ENCODE measurements at regions not wholly inside any gene's neighbourhood (a gene's known extent, or its start where the extent isn't known, plus 50 kb on each side); places are given as distances from the start of the nearest gene placed in this dataset.

GRCh38 chrX:43375136-43375535 lies 281.0 kb upstream of the MAOA start:
- WGBS, 3 donors = 33 to 47% (median 38%) methylated on average over 3 of the region's 3 CpGs
- no peak for DNase-seq
- H3K4me3 ChIP-seq = no peak overlapping the region
- H3K27ac ChIP-seq = no peak overlapping the region
- H3K9me3 ChIP-seq = no peaks in the 10 kb centered on the region
- H3K4me1 ChIP-seq (ENCODE audit: insufficient read depth) = no peaks in the 10 kb centered on the region
- TF ChIP-seq, protein P1, sequence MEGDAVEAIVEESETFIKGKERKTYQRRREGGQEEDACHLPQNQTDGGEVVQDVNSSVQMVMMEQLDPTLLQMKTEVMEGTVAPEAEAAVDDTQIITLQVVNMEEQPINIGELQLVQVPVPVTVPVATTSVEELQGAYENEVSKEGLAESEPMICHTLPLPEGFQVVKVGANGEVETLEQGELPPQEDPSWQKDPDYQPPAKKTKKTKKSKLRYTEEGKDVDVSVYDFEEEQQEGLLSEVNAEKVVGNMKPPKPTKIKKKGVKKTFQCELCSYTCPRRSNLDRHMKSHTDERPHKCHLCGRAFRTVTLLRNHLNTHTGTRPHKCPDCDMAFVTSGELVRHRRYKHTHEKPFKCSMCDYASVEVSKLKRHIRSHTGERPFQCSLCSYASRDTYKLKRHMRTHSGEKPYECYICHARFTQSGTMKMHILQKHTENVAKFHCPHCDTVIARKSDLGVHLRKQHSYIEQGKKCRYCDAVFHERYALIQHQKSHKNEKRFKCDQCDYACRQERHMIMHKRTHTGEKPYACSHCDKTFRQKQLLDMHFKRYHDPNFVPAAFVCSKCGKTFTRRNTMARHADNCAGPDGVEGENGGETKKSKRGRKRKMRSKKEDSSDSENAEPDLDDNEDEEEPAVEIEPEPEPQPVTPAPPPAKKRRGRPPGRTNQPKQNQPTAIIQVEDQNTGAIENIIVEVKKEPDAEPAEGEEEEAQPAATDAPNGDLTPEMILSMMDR (IDR thresholded peaks at IDR 0.05) = no peak
- no peak for TF ChIP-seq EP300 (IDR thresholded peaks at IDR 0.05)
- TF ChIP-seq POLR2A (IDR thresholded peaks at IDR 0.05) = no peak
- intact Hi-C loops (cut with DNase I) = no loop called here
- no peaks in the 10 kb centered on the region for H3K36me3 ChIP-seq
- no peaks in the 10 kb centered on the region for H3K27me3 ChIP-seq

GRCh38 chrX:43380704-43381103 lies 275.4 kb upstream of the MAOA start:
- Histone ChIP-seq H3K4me3 (no peak overlapping the region), H3K9me3 (no peaks in the 10 kb centered on the region), H3K36me3 (no peaks in the 10 kb centered on the region), H3K4me1 (ENCODE audit: insufficient read depth) (no peaks in the 10 kb centered on the region), H3K27me3 (no peaks in the 10 kb centered on the region), H3K27ac (no peak overlapping the region)
- no peak for TF ChIP-seq POLR2A (IDR thresholded peaks at IDR 0.05)
- WGBS, 3 donors = 73 to 86% (median 82%) methylated on average over 6 of the region's 6 CpGs
- no peak for DNase-seq
- intact Hi-C loops (cut with DNase I) = no loop called here

DNA sequence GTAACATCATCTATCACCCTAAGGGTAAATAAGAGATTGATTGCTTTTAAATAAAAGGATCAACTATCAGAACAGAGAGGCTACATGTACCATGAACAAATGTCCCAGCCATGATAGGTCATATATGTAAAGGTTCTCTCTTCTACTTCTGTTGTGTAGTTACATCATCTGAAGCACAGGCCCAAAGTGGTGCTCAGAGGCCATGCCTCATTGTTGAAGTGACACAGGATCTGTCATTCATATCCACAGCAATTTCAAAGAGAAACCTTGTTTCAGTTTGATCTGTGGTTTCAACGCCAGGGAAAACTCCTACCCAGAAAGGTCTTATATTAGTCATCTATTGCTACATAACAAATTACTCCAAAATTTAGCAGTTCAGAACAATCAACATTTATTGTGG lies 269.2 kb upstream of the MAOA start:
- H3K4me1 ChIP-seq (ENCODE audit: insufficient read depth) = no peaks in the 10 kb centered on the region
- no peaks in the 10 kb centered on the region for H3K36me3 ChIP-seq
- intact Hi-C loops (cut with DNase I) = no loop called here
- no peak overlapping the region for H3K4me3 ChIP-seq
- WGBS, 3 donors = 72 to 86% (median 83%) methylated on average over 1 of the region's 1 CpG
- no peaks in the 10 kb centered on the region for H3K27me3 ChIP-seq
- H3K9me3 ChIP-seq = no peaks in the 10 kb centered on the region
- no peak for DNase-seq
- H3K27ac ChIP-seq = no peak overlapping the region
- TF ChIP-seq, protein P1 (IDR thresholded peaks at IDR 0.05) = no peak
- TF ChIP-seq EP300 (IDR thresholded peaks at IDR 0.05) = no peak
- TF ChIP-seq POLR2A (IDR thresholded peaks at IDR 0.05) = no peak

DNA sequence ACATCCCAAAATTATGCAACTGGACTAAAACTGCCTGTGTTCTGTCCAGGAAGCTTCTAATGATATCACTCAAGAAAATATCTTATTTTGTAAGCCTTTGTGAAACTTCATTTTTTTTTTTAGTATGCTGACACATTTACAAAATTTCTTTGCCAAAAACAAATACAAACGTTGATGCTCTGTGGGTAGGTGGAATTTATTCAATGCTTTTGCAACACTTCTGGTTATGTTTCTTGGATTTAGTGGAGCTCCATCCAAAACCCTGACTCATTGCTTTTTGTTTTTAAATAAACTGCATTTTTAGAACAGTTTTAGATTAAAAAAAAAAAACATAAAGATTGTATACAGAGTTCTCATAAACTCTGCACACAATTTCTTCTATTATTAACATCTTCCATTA lies 250.9 kb upstream of the MAOA start:
- TF ChIP-seq EP300 (IDR thresholded peaks at IDR 0.05) (no peak), POLR2A (IDR thresholded peaks at IDR 0.05) (no peak)
- TF ChIP-seq, protein P1 (IDR thresholded peaks at IDR 0.05) = no peak
- no peaks in the 10 kb centered on the region for H3K9me3 ChIP-seq

DNA sequence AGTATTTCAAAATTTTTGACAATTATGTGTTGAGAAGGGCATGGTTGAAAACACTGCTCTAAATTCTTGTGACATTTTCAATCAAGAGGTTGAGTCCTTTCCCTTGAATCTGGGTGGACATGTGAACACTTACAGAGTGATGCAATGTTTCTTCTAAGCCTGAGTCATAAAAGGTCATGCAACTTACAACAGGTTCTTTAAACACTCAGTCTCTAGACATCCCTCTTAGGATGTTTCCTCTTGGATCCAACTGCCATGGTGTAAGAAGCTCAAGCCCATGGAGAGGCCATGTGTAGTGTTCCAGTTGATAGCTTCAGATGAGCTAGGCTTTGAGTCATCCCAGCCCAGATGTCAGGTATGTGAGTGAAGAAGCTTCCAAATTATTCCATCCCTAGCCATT lies 232.2 kb upstream of the MAOA start:
- intact Hi-C loops (cut with DNase I) = no loop called here
- H3K4me1 ChIP-seq (ENCODE audit: insufficient read depth) = no peaks in the 10 kb centered on the region
- no peak overlapping the region for H3K4me3 ChIP-seq
- no peaks in the 10 kb centered on the region for H3K36me3 ChIP-seq
- no peak for DNase-seq
- no peak for TF ChIP-seq EP300 (IDR thresholded peaks at IDR 0.05)
- TF ChIP-seq, protein P1 (IDR thresholded peaks at IDR 0.05) = no peak
- TF ChIP-seq POLR2A (IDR thresholded peaks at IDR 0.05) = no peak
- no peaks in the 10 kb centered on the region for H3K27me3 ChIP-seq
- H3K9me3 ChIP-seq = no peaks in the 10 kb centered on the region
- no peak overlapping the region for H3K27ac ChIP-seq

More for the DNA sequence above, 250.9 kb upstream of the MAOA start:
- Histone ChIP-seq H3K27ac (no peak overlapping the region), H3K36me3 (no peaks in the 10 kb centered on the region), H3K4me3 (no peak overlapping the region), H3K27me3 (no peaks in the 10 kb centered on the region), H3K4me1 (ENCODE audit: insufficient read depth) (no peaks in the 10 kb centered on the region)
- DNase-seq = no peak
- 8 to 17% (median 10%) methylated on average over 1 of the region's 1 CpG for WGBS, 3 donors
- intact Hi-C loops (cut with DNase I) = no loop called here
